Neuronal stem cell (in vitro differentiated cells): ENCODE measurements at regions not wholly inside any gene's neighbourhood (a gene's known extent, or its start where the extent isn't known, plus 50 kb on each side); places are given as distances from the start of the nearest gene placed in this dataset.

Experiments used
- DNase-seq: peaks from one replicate; pipeline ENCODE4 v3.0.0-alpha.2; 2013; ENCODE audit warnings: low spot score
- H2AFZ ChIP-seq: one replicate; pipeline ENCODE4 v1.6.1; 2013; ENCODE audit warnings: mild to moderate bottlenecking, low read length, inconsistent platforms
- H2AK5ac ChIP-seq: 2 replicates; pipeline ENCODE4 v1.6.1; 2013; ENCODE audit warnings: low read depth, mild to moderate bottlenecking, inconsistent platforms, low read length, moderate library complexity, mixed read lengths
- H2BK120ac ChIP-seq: 2 replicates; pipeline ENCODE4 v1.6.1; 2013; ENCODE audit warnings: low read depth, mild to moderate bottlenecking, inconsistent platforms, low read length, moderate library complexity, mixed read lengths
- H2BK12ac ChIP-seq: one replicate; pipeline ENCODE4 v1.6.1; 2013; ENCODE audit warnings: low read length, inconsistent platforms
- H2BK15ac ChIP-seq: 2 replicates; pipeline ENCODE4 v1.6.1; 2013; ENCODE audit warnings: mild to moderate bottlenecking, low read length, inconsistent platforms, mixed read lengths
- H2BK5ac ChIP-seq: one replicate; pipeline ENCODE4 v1.6.1; 2013; ENCODE audit warnings: inconsistent platforms, mild to moderate bottlenecking, low read length, moderate library complexity
- H3K14ac ChIP-seq: one replicate; pipeline ENCODE4 v1.6.1; 2013; ENCODE audit warnings: low read length, inconsistent platforms
- H3K18ac ChIP-seq: 2 replicates; pipeline ENCODE4 v1.6.1; 2013; ENCODE audit warnings: low read length, inconsistent platforms
- H3K23ac ChIP-seq: 2 replicates; pipeline ENCODE4 v1.6.1; 2013; ENCODE audit warnings: low read depth, mild to moderate bottlenecking, mixed read lengths, low read length, inconsistent platforms; ENCODE audit not compliant: poor library complexity
- H3K27ac ChIP-seq: replicated peaks from 3 replicates; pipeline ENCODE4 v1.5.1; 2013; ENCODE audit warnings: low read length, inconsistent platforms
- H3K27me3 ChIP-seq, 3 experiments: 2 replicates each; pipeline ENCODE4 v1.6.1; 2013; ENCODE audit warnings: low read length in 3 of 3, mild to moderate bottlenecking in 2 of 3, inconsistent platforms in 1 of 3, low read depth in 1 of 3, mixed read lengths in 1 of 3, moderate library complexity in 1 of 3; ENCODE audit not compliant: control insufficient read depth in 3 of 3, insufficient read depth in 3 of 3
- H3K36me3 ChIP-seq, 2 donors: replicated peaks in 1 of 2; 2 replicates each; pipeline ENCODE4 v1.6.1; 2013; ENCODE audit warnings: low read length in 2 of 2; ENCODE audit not compliant: control insufficient read depth in 2 of 2, insufficient read depth in 2 of 2
- H3K4ac ChIP-seq: 2 replicates; pipeline ENCODE4 v1.6.1; 2013; ENCODE audit warnings: inconsistent platforms, mild to moderate bottlenecking, low read length, moderate library complexity
- H3K4me1 ChIP-seq, 2 donors: 1 replicate in 1 of 2; 2 replicates in 1 of 2; pipeline ENCODE4 v1.6.1; 2013; ENCODE audit warnings: low read length in 2 of 2, low read depth in 1 of 2; ENCODE audit not compliant: control insufficient read depth in 2 of 2, insufficient read depth in 1 of 2
- H3K4me2 ChIP-seq: one replicate; pipeline ENCODE4 v1.6.1; 2013; ENCODE audit warnings: mild to moderate bottlenecking, low read length, inconsistent platforms; ENCODE audit not compliant: insufficient read depth, poor library complexity, severe bottlenecking
- H3K4me3 ChIP-seq, 2 donors: 2 replicates each; pipeline ENCODE4 v1.5.1; 2013; ENCODE audit warnings: low read length in 2 of 2, mild to moderate bottlenecking in 2 of 2, inconsistent platforms in 1 of 2, moderate library complexity in 1 of 2
- H3K79me1 ChIP-seq: one replicate; pipeline ENCODE4 v1.6.1; 2013; ENCODE audit warnings: low read depth, mild to moderate bottlenecking, inconsistent platforms, low read length, moderate library complexity
- H3K9ac ChIP-seq: one replicate; pipeline ENCODE4 v1.6.1; 2013; ENCODE audit warnings: mild to moderate bottlenecking, low read depth, low read length, inconsistent platforms; ENCODE audit not compliant: poor library complexity
- H3K9me3 ChIP-seq, 2 donors: replicated peaks in 1 of 2; 2 replicates each; pipeline versions ENCODE3 to v1.6.1; 2013; ENCODE audit warnings: low read length in 2 of 2, mild to moderate bottlenecking in 2 of 2, inconsistent platforms in 1 of 2, low read depth in 1 of 2, mixed read lengths in 1 of 2, moderate library complexity in 1 of 2; ENCODE audit not compliant: control insufficient read depth in 2 of 2, insufficient read depth in 1 of 2
- H4K8ac ChIP-seq: one replicate; pipeline ENCODE4 v1.6.1; 2013; ENCODE audit warnings: low read depth, mild to moderate bottlenecking, inconsistent platforms, low read length, moderate library complexity
- H4K91ac ChIP-seq: one replicate; pipeline ENCODE4 v1.6.1; 2013; ENCODE audit warnings: low read length, low read depth, mild to moderate bottlenecking, inconsistent platforms; ENCODE audit not compliant: poor library complexity
- WGBS, 2 donors: extraction: QIAGEN DNeasy Blood & Tissue Kit; methylation state at CpG; one replicate each; pipeline ENCODE4 v1.1.7; 2013; ENCODE audit warnings: missing lambda C conversion rate in 2 of 2, mixed read lengths in 1 of 2; ENCODE audit not compliant: insufficient read length in 2 of 2, insufficient replicate concordance in 1 of 2; ENCODE audit errors: extremely low coverage in 2 of 2; 5-methylcytosine and 5-hydroxymethylcytosine counted together

- Histone ChIP-seq H3K79me1 (no peaks in the 10 kb centered on the region), H2BK12ac (no peak overlapping the region), H4K8ac (no peak overlapping the region), H4K91ac (no peak overlapping the region), H3K4ac (no peak overlapping the region), H3K4me2 (no peak overlapping the region), H3K4me1 (no peaks in the 10 kb centered on the region), H3K27me3 (no peaks in the 10 kb centered on the region), H3K36me3 (no peaks in the 10 kb centered on the region), H3K23ac (no peak overlapping the region), H2AK5ac (no peak overlapping the region), H3K14ac (no peak overlapping the region), H2BK15ac (no peak overlapping the region), H3K9me3 (no peaks in the 10 kb centered on the region), H3K27ac (no peak overlapping the region), H2BK5ac (no peak overlapping the region), H3K18ac (no peak overlapping the region), H2BK120ac (no peak overlapping the region), H3K9ac (no peak overlapping the region), H2AFZ (no peak overlapping the region), H3K4me3 (no peak overlapping the region)
- no peak for DNase-seq
Measured at GRCh38 chr21:18163956-18164355, 80.7 kb upstream of the CHODL start.

GRCh38 chr21:18161841-18162240 is 82.8 kb upstream of the CHODL start:
- Histone ChIP-seq H3K4me3 (no peak overlapping the region), H3K79me1 (no peaks in the 10 kb centered on the region), H3K23ac (no peak overlapping the region), H4K91ac (no peak overlapping the region), H2BK120ac (no peak overlapping the region), H3K4me2 (no peak overlapping the region), H2BK5ac (no peak overlapping the region), H3K9me3 (no peaks in the 10 kb centered on the region), H3K9ac (no peak overlapping the region), H3K4me1 (no peaks in the 10 kb centered on the region), H3K18ac (no peak overlapping the region), H3K4ac (no peak overlapping the region), H2BK12ac (no peak overlapping the region), H3K27me3 (no peaks in the 10 kb centered on the region), H2AFZ (no peak overlapping the region), H3K14ac (no peak overlapping the region), H2AK5ac (no peak overlapping the region), H4K8ac (no peak overlapping the region), H3K36me3 (no peaks in the 10 kb centered on the region), H3K27ac (no peak overlapping the region), H2BK15ac (no peak overlapping the region)
- no peak for DNase-seq
- no CpG with 5 or more reads among the region's 3 CpGs for WGBS, 2 donors

GRCh38 chr21:18157406-18157805 is 87.2 kb upstream of the CHODL start:
- no peak overlapping the region for H3K4ac ChIP-seq
- H2BK15ac ChIP-seq: no peak overlapping the region
- no peak overlapping the region for H2BK12ac ChIP-seq
- no peak for DNase-seq
- H2BK5ac ChIP-seq: no peak overlapping the region
- no peaks in the 10 kb centered on the region for H3K9me3 ChIP-seq
- no peak overlapping the region for H3K4me2 ChIP-seq
- H3K9ac ChIP-seq: no peak overlapping the region
- H3K4me3 ChIP-seq: no peak overlapping the region
- no peak overlapping the region for H3K14ac ChIP-seq
- no CpG with 5 or more reads among the region's 1 CpG for WGBS, 2 donors
- H3K27me3 ChIP-seq: no peaks in the 10 kb centered on the region
- H2AK5ac ChIP-seq: no peak overlapping the region
- H4K8ac ChIP-seq: no peak overlapping the region
- H3K4me1 ChIP-seq: peaks cover 3% of the 10 kb centered on the region in 2 donors
- no peak overlapping the region for H2AFZ ChIP-seq
- H3K27ac ChIP-seq: no peak overlapping the region
- no peaks in the 10 kb centered on the region for H3K36me3 ChIP-seq
- H2BK120ac ChIP-seq: no peak overlapping the region
- no peaks in the 10 kb centered on the region for H3K79me1 ChIP-seq
- H3K23ac ChIP-seq: no peak overlapping the region
- no peak overlapping the region for H3K18ac ChIP-seq
- no peak overlapping the region for H4K91ac ChIP-seq

GRCh38 chr21:18155508-18156193 is 89.0 kb upstream of the CHODL start:
- Histone ChIP-seq H2AK5ac (no peak overlapping the region), H3K23ac (no peak overlapping the region), H3K27me3 (no peaks in the 10 kb centered on the region), H3K9me3 (no peaks in the 10 kb centered on the region), H3K4ac (no peak overlapping the region), H2BK15ac (no peak overlapping the region), H3K9ac (no peak overlapping the region), H2BK120ac (no peak overlapping the region), H2BK12ac (no peak overlapping the region), H3K4me1 (peaks cover 3% of the 10 kb centered on the region in 2 donors), H3K27ac (no peak overlapping the region), H2BK5ac (no peak overlapping the region), H3K4me2 (no peak overlapping the region), H3K18ac (no peak overlapping the region), H3K4me3 (no peak overlapping the region), H4K91ac (no peak overlapping the region), H3K14ac (no peak overlapping the region), H2AFZ (peak overlapping the region; percentile 72), H3K79me1 (no peaks in the 10 kb centered on the region), H4K8ac (no peak overlapping the region), H3K36me3 (no peaks in the 10 kb centered on the region)
- no CpG with 5 or more reads among the region's 5 CpGs for WGBS, 2 donors
- peak; percentile 26 for DNase-seq
